ENCODE measurements at regions not wholly inside any gene's neighbourhood (a gene's known extent, or its start where the extent isn't known, plus 50 kb on each side); places are given as distances from the start of the nearest gene placed in this dataset.
"Not testable (repeated sequence)": the region's sequence is repeated elsewhere in the genome, so short reads cannot be mapped to it uniquely, and the experiment has no call there.

- DNase-seq (ENCODE audit: low read depth in 2 of 2) = no peak
These were observed 575.2 kb upstream of the ADGRB3 start for GRCh38 chr6:68059899-68060298.

- DNase-seq (ENCODE audit: low read depth in 2 of 2) = no peak
These were observed 575.8 kb upstream of the ADGRB3 start for GRCh38 chr6:68059261-68059660.

- DNase-seq (ENCODE audit: low read depth in 2 of 2) = not testable (repeated sequence)
These were observed 578.5 kb upstream of the ADGRB3 start for GRCh38 chr6:68056596-68056995.

- DNase-seq (ENCODE audit: low read depth in 2 of 2) = no peak
These were observed 580.3 kb upstream of the ADGRB3 start for GRCh38 chr6:68054756-68055155.

GRCh38 chr6:68053805-68054373 is 581.2 kb upstream of the ADGRB3 start:
- no peak for DNase-seq (ENCODE audit: low read depth in 2 of 2)

- DNase-seq (ENCODE audit: low read depth in 2 of 2) = no peak
These were observed 582.8 kb upstream of the ADGRB3 start for GRCh38 chr6:68052234-68052633.

GRCh38 chr6:68049562-68049961 is 585.5 kb upstream of the ADGRB3 start:
- DNase-seq (ENCODE audit: low read depth in 2 of 2) = no peak

GRCh38 chr6:68046756-68047155 is 588.3 kb upstream of the ADGRB3 start:
- no peak for DNase-seq (ENCODE audit: low read depth in 2 of 2)

- DNase-seq (ENCODE audit: low read depth in 2 of 2) = no peak
These were observed 588.8 kb upstream of the ADGRB3 start for GRCh38 chr6:68046302-68046701.

- DNase-seq (ENCODE audit: low read depth in 2 of 2) = no peak
These were observed 589.9 kb upstream of the ADGRB3 start for GRCh38 chr6:68045193-68045592.

GRCh38 chr6:68044264-68044663 is 590.8 kb upstream of the ADGRB3 start:
- DNase-seq (ENCODE audit: low read depth in 2 of 2) = no peak

GRCh38 chr6:68043122-68043398 is 592.0 kb upstream of the ADGRB3 start:
- DNase-seq (ENCODE audit: low read depth in 2 of 2) = no peak

- no peak for DNase-seq (ENCODE audit: low read depth in 2 of 2)
These were observed 592.6 kb upstream of the ADGRB3 start for GRCh38 chr6:68042339-68043121.

- DNase-seq (ENCODE audit: low read depth in 2 of 2) = no peak
These were observed 594.3 kb upstream of the ADGRB3 start for GRCh38 chr6:68040780-68041179.

GRCh38 chr6:68040312-68040778 is 594.7 kb upstream of the ADGRB3 start:
- DNase-seq (ENCODE audit: low read depth in 2 of 2) = no peak

GRCh38 chr6:68039641-68040311 is 595.3 kb upstream of the ADGRB3 start:
- DNase-seq (ENCODE audit: low read depth in 2 of 2) = no peak

- no peak for DNase-seq (ENCODE audit: low read depth in 2 of 2)
These were observed 596.2 kb upstream of the ADGRB3 start for GRCh38 chr6:68038815-68039408.

GRCh38 chr6:68032217-68032616 is 602.9 kb upstream of the ADGRB3 start:
- no peak for DNase-seq (ENCODE audit: low read depth in 2 of 2)

GRCh38 chr6:68031054-68031453 is 604.0 kb upstream of the ADGRB3 start:
- DNase-seq (ENCODE audit: low read depth in 2 of 2) = no peak

- DNase-seq (ENCODE audit: low read depth in 2 of 2) = no peak
These were observed 608.6 kb upstream of the ADGRB3 start for GRCh38 chr6:68026483-68026882.

- DNase-seq (ENCODE audit: low read depth in 2 of 2) = no peak
These were observed 609.3 kb upstream of the ADGRB3 start for GRCh38 chr6:68025764-68026163.

- DNase-seq (ENCODE audit: low read depth in 2 of 2) = no peak
These were observed 610.4 kb upstream of the ADGRB3 start for GRCh38 chr6:68024570-68025269.

Data from activated CD4-positive, alpha-beta T cell treated with anti-CD3 and anti-CD28 coated beads for 24 hours (primary cell).